HG02588 (cell line): ENCODE measurements at regions not wholly inside any gene's neighbourhood (a gene's known extent, or its start where the extent isn't known, plus 50 kb on each side); places are given as distances from the start of the nearest gene placed in this dataset.
A peak's percentile ranks its signal among the peaks of the same experiment; 100 is the strongest.

ENCODE experiments used
- ATAC-seq: cut with Tn5 transposase; IDR thresholded peaks from one replicate; pipeline ENCODE4 v1.9.1; 2021; ENCODE audit warnings: mild to moderate bottlenecking, moderate library complexity; ENCODE audit not compliant: unreplicated experiment

DNA sequence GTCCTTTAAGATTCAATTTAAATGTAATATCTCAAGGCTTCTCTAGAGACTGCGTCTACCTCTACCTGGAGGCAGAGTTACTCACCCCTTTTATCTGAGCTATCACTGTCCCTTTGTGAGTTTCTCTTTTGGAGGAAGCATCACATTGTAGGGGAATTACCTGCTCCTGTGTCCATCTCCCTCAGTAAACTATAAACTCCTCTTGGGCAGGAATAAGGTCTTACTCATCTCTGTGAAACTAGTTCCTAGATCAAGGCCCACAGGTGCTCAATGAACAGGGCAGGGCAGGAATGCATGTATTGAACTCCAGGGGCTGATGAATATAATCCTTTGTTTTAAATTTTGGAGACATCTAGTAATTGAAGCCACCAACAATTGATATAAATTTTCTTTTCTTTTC is 139.8 kb upstream of the ERCC6L2 start:
- ATAC-seq = no peak

DNA sequence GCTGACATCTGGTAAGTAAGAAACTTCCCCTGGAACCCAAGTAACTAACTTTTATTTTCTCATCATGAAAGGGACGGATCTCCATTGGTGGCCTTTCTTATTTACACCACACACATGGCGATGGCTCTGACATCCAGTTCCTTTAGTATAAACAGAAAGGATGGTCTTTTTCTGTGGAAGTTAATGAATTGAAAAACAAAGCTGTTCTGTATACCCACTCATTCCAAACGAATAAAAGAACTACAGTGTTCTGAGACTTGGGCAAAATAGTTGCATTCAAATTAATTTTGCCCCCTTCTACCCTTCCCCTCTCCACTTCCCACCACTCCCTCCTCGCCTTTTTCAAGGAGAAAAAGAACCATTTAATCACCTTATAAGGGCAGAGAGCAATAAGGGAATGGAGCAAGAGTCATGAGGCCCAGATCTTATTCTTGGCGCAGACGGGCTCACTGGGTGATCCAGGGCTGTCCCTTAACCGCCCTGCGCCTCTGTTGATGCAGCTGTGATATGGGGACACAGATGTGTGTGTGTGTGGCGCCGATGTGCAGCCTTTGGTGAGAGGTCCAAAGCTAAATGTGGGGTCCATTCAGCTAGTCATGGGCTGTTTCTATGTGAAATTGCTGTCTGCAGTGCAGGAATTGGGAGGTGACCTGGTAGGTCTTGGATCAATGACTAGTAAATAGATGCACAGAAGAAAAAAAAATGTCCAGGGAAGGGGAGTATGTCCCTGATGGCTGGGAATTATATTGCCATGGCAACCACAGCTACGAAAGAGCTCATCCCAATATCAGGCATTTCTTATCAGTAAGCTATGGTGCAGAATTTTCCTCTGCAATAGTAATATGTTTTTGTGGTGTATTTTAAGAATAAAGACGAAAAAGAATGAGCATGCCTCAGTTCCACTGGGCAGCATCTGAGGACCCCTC is 141.5 kb upstream of the ERCC6L2 start:
- ATAC-seq = no peak

- no peak for ATAC-seq
Observed at GRCh38 chr9:95732802-95733688, 142.4 kb upstream of the ERCC6L2 start.

DNA sequence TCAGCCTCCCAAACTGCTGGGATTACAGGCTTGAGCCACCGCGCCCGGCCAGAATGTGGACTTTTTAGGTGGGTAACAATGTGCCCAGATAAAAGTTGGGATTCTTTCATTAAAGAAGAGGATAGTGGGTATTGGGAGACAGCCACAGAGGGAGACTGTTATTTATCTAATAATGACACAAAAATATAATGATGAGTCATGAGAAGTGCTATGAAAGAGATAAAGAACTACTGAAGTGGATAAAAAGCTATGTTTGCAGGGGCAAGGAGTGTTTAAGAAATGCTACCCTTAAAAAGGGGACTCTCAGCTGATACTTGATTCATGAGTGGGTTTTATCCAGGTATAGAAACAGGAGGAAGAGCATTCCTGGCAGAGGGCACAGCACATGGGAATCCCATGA is 143.6 kb upstream of the ERCC6L2 start:
- no peak for ATAC-seq

DNA sequence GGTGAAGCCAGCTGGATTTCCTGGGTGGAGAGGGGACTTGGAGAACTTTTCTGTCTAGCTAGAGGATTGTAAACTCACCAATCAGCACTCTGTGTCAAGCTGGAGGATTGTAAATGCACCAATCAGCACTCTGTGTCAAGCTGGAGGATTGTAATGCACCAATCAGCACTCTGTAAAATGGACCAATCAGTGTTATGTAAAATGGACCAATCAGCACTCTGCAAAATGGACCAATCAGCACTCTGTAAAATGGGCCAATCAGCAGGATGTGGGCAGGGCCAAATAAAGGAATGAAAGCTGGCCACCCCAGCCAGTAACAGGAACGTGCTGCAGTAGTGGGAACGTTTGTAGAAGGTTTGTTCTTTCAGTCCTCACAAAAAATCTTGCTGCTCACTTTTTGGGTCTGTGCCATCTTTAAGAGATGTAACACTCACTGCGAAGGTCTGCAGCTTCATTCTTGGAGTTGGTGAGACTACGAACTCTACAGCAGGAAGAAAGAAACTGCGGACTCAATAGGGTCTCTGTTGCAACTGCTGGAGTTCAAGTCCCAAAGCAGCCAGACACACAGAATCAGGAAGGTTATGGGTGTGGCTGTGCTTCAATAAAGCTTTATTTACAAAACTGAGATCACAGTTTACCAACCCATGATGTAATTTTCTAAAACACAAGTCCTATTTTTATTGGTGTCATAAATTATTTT is 145.7 kb upstream of the ERCC6L2 start:
- ATAC-seq = no peak

DNA sequence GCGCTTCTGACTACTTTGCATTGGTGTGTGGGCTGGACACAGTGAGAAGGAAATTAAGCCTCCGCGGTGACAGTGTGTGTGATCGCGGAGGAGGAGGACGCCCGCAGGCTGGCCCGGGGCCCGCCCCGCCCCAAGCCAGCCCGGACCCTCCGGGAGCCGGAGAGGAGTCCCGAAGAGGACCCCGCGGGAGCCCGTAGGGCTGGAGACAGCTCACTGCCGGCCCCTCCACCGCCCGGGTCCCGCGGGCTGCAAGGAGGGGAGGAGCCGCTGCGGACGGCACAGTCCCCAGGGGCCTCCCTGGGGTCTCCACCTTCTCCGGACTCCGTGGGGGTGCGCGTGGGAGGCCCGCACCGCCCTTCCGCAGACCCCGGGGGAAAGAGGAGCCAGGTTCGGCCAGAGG is 146.4 kb upstream of the ERCC6L2 start:
- ATAC-seq = no peak

DNA sequence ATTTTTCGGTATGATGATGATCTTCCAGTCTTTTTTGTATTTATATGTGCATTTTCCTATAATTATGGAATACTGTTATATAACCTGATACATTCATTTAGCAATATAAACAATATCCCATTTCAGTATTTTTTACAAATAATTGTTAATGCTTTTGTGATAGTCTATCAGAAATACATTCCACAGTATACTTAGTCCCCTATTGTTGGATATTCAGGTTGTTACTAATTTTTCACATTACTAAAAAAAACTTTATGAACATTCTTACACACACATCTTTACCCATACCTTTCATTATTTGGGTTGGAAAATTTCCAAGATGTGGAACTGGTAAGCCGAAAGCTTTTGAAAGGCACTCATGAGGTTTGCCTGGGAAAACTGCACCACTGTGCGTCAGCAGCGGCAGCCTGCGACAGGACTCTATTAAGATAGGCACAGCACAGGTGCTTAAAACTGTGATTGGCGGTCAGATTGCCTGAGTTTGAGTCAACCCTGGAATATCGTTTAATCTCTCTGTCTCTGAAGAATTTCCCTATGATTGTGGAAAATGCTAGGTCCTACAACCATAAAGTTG is 147.5 kb upstream of the ERCC6L2 start:
- no peak for ATAC-seq

- ATAC-seq = no peak
Observed at GRCh38 chr9:95726756-95727155, 148.7 kb upstream of the ERCC6L2 start.

- ATAC-seq = peak; percentile 11
Observed at GRCh38 chr9:95725045-95725444, 150.4 kb upstream of the ERCC6L2 start.

DNA sequence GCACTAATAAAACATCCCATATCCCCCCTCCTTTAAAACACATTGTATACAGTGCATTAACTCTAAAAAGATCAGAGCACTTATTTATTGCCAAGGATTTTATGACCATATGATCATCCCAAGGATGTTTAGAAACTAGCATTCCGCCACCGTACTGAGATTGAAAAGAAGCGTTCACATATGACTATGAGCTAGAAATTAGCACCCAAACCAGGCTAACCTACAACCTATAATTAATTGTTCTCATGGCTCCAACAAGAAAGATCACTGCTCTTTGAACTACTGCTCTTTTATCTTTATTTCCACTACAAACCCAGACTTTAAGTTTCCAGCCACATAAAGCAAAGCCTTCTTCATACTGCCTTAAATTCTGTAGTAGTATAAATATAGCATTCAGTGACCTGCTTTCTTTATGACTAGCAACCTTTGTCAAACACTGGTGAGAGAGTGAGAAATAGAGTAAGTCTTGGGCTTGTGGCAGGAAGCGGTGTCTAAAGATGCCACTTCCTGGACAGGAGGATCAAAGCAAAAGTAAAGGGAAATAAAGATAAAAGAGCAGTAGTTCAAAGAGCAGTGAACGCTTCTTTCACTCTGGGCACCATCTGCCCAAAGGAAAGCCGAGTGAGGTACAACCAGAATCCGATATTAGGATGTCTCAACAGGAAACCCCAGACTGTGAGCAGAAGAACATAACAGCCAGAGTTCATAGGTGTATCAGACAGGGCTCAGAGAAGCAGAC is 151.1 kb upstream of the ERCC6L2 start:
- peak; percentile 89 for ATAC-seq

GRCh38 chr9:95722141-95722540 is 153.3 kb upstream of the ERCC6L2 start:
- ATAC-seq = no peak

GRCh38 chr9:95721061-95721531 is 154.4 kb upstream of the ERCC6L2 start:
- ATAC-seq = no peak

GRCh38 chr9:95720496-95720895 is 155.0 kb upstream of the ERCC6L2 start:
- ATAC-seq = no peak

DNA sequence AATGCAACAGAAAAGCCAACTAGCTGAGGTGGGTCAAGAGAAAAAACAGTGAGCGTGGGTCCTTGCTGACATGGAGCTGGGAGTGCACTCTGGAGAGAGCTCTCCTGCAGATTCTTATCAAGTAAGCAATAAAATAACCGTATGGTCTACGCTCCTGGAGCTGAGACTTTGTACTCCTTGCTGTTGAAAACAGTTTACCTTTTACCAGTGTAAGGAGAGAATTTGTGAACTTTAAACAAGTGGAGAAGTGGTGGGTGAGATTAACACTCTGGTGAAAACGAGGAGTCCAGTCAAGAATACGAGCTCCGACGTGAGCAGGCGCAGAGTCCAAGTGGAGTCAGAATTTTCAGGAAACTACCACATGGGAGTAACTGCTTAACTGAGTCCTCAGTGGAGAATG is 156.1 kb upstream of the ERCC6L2 start:
- ATAC-seq = no peak

GRCh38 chr9:95718263-95718662 is 157.2 kb upstream of the ERCC6L2 start:
- no peak for ATAC-seq

DNA sequence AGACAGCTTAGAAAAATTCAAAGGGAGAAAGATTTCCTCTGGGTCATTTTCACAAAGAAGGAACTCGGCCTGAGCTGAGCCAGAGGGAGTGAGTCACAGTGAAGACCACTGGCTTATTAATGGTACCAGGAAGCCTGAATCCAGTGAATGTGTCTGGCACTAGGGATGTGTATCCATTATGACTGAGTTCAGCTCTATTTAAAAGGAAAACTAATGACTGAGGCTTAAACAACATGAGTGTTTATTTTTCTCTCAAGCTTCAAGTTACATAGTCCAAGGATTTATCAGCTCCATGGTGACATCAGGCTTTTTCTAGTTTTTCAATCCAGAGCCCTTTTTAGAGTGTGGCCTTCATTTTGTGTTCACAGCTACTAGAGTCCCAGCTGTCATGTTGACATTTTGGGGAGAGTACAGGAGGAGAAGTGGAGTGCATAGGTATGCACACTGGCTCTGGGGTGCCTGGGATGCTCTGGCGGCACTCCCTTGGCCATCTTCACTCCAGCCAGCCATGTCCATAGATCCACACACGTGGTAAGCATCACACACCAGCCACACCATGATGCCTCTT is 159.5 kb upstream of the ERCC6L2 start:
- ATAC-seq = no peak

DNA sequence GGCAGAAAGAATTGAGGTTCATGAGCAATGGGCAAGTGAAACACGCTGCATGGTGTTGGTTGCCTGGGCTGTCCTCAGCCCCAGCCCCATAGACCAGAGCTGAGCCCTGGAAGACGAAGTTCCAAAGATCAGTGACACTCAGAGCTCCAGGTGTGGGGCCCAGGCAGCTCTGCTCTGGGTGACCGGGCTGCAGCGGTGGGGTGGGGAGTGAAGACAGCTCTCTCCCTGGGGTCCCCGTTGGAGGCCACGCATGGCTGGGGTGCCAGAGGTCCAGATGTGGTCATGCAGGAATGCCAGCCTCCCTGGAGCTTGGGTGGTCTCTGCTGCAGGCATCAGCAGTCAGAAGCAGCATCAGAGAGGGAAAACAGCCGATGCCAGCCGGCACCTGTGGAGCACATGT is 165.0 kb upstream of the ERCC6L2 start:
- no peak for ATAC-seq

GRCh38 chr9:95696701-95697100 is 178.8 kb upstream of the ERCC6L2 start:
- ATAC-seq = no peak

DNA sequence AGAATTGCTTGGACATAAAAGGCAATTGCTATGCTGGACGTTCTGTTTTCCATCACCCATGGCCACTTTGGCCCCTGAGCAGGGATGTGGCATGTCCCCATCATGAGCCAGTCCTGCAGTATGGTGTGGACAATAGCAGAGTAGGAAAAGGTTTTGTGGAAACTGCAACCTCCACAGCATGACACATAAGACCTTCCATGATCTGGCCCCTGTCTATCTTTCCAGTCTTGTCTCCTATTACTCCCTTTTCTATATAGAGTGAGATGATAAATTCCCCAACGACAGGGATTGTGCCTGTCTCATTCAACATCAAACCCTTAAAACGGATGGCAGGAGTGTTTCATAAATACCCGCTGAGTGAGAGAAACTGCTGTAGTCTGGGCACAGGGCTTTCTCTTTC is 174.7 kb upstream of the PTCH1 start:
- no peak for ATAC-seq

GRCh38 chr9:95689669-95690068 is 172.9 kb upstream of the PTCH1 start:
- no peak for ATAC-seq
